AG04450 (cell line): ENCODE measurements at regions not wholly inside any gene's neighbourhood (a gene's known extent, or its start where the extent isn't known, plus 50 kb on each side); places are given as distances from the start of the nearest gene placed in this dataset.

Experiments used
- CTCF ChIA-PET: fragments of 300-600, 350-600 bp; formaldehyde crosslinking; extraction: SDS; loops from one replicate; lab custom pipeline; 2022; ENCODE audit warnings: antibody characterized with exemption, inconsistent platforms; lab: Charles Lee
- POLR2A ChIA-PET: fragments of 350-600 bp; formaldehyde crosslinking; extraction: SDS; loops from one replicate; lab custom pipeline; 2021; ENCODE audit warnings: antibody characterized with exemption, inconsistent platforms; lab: Yijun Ruan, JAX
- DNase-seq: peaks from one replicate; pipeline ENCODE4 v3.0.0-alpha.2; 2011; ENCODE audit warnings: low read depth, low spot score
- H3K27ac ChIP-seq: one replicate; pipeline ENCODE4 v1.5.1; 2012; ENCODE audit warnings: low read depth, low read length, control low read depth
- H3K27me3 ChIP-seq: one replicate; pipeline ENCODE4 v1.6.0; 2012; ENCODE audit warnings: low read length; ENCODE audit not compliant: control insufficient read depth, insufficient read depth
- H3K4me3 ChIP-seq: 2 replicates; pipeline ENCODE4 v1.5.1; 2011; ENCODE audit warnings: mild to moderate bottlenecking, low read depth, low read length, control low read depth
- H3K9me3 ChIP-seq: 2 replicates; pipeline ENCODE4 v1.5.1; 2012; ENCODE audit warnings: low read length; ENCODE audit not compliant: control insufficient read depth, insufficient read depth
- CTCF ChIP-seq: IDR thresholded peaks from 2 replicates; pipeline ENCODE4 v1.5.1; 2011; ENCODE audit warnings: low read depth, low read length, control low read depth, inconsistent platforms

- no peak for DNase-seq
- ChIA-PET POLR2A (no interaction called here), CTCF (no interaction called here)
- no peak overlapping the region for H3K27ac ChIP-seq
- no peak for TF ChIP-seq CTCF
- no peaks in the 10 kb centered on the region for H3K27me3 ChIP-seq
- no peak overlapping the region for H3K4me3 ChIP-seq
- H3K9me3 ChIP-seq = peaks cover 76% of the 10 kb centered on the region
Observed at GRCh38 chr1:4970532-4970931, 316.1 kb downstream of the AJAP1 start.

DNA sequence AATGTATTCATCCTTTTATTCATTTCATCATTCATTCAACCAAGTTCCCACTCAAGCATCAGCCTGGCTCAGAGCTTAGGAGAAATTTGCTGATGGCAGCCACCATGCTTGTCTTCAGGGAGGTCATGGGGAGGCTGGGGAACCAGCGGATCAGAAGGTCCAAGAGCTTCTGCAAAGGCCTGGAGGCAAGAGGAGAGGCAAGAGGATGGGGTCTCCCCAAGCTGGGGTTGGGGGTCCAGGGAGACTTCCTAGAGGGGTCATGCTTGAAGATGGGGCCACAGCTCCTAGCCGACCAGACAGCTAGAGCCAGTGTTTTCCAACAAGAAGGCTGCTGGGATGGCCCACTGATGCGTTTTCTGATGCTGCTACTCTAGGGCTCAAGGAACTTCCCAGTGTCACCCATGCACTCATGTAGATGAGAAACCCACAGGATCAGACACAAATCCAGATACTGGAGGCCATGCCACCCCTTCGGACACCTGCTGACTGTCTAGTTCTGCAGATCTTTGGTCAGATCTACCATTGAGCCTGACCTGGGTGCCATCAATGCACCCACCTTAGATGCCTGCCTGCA lies 315.2 kb downstream of the AJAP1 start:
- H3K9me3 ChIP-seq = peaks cover 75% of the 10 kb centered on the region
- no peak overlapping the region for H3K27ac ChIP-seq
- H3K27me3 ChIP-seq = no peaks in the 10 kb centered on the region
- DNase-seq = no peak
- no peak overlapping the region for H3K4me3 ChIP-seq
- TF ChIP-seq CTCF = no peak
- POLR2A ChIA-PET = no interaction called here
- CTCF ChIA-PET = no interaction called here

DNA sequence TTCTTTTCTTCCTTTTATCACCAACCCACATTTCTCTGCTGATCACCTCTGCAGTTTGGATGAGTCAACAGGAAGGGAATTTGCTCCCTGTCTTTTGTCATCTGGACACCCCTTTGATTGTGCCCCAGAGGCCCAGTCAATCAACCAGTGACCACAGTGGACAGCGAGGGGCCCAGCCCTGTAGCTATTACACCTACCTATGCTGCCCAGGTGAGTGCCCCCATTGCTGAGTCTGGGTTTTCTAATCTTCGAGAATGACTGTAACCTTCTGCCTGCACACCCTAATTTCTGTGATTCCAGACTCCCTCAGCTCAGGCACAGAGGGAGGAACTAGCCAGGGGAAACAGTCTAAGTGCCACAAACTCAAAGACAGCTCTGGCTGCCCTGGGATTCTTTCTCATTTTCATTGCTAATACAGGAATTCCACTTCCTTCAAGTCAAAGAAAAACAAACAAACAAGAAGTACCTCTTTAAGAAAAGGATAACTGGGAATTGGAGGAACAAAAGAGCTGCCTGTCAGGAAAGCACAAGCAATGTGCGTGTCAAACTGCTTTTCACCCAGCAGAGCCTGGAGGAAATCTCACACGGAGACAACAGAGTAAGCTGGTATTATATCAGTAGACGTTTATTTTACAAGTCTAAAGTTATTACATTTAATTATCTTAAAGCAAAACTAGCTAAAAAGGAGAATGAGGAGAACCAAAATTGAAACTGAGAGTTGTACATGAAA lies 311.1 kb downstream of the AJAP1 start:
- Histone ChIP-seq H3K4me3 (no peak overlapping the region), H3K27ac (no peak overlapping the region), H3K27me3 (no peaks in the 10 kb centered on the region), H3K9me3 (peaks cover 75% of the 10 kb centered on the region)
- no peak for TF ChIP-seq CTCF
- POLR2A ChIA-PET = no interaction called here
- DNase-seq = no peak
- CTCF ChIA-PET = no interaction called here

DNA sequence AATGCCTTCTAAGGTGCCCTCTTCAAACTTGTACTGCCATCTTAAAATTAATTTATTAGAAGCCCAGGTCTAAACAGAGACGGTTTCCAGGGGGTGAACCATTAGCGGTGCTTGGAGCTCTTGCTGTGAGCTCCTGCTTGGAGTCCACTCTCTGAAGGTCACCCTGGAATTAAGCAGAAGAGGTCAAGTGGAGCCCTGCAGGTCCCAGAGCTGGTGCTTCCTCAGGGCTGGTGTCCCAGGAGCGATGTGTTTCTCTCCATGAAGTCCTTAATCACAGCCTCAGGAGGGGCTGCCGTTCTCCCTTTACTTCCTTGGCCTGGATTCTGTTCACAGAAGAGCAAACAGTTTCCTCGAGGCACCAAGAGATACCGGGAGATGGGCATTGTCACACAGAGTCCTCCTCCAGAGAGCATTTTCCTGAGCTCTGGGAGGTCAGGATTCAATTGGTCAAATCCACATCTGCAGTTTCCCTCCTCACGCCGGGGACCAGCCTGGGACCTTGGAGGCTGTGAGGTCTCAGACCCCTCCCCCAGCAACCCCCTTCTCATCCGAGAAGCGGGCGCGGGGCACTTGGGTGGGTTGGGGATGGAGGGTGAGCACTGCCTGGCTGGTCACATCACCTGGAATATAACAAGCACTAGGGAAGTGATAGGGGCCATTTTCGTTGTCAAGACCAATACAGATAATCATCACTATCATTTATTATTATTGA lies 310.4 kb downstream of the AJAP1 start:
- peaks cover 76% of the 10 kb centered on the region for H3K9me3 ChIP-seq
- H3K27me3 ChIP-seq = no peaks in the 10 kb centered on the region
- ChIA-PET POLR2A (no interaction called here), CTCF (no interaction called here)
- no peak overlapping the region for H3K27ac ChIP-seq
- no peak for DNase-seq
- no peak overlapping the region for H3K4me3 ChIP-seq
- TF ChIP-seq CTCF = no peak

GRCh38 chr1:4963251-4963650 lies 308.8 kb downstream of the AJAP1 start:
- Histone ChIP-seq H3K27me3 (no peaks in the 10 kb centered on the region), H3K9me3 (peaks cover 82% of the 10 kb centered on the region), H3K27ac (no peak overlapping the region), H3K4me3 (no peak overlapping the region)
- no peak for DNase-seq
- ChIA-PET POLR2A (no interaction called here), CTCF (no interaction called here)
- TF ChIP-seq CTCF = no peak
